WERI-Rb-1 (cell line): ENCODE measurements at regions not wholly inside any gene's neighbourhood (a gene's known extent, or its start where the extent isn't known, plus 50 kb on each side); places are given as distances from the start of the nearest gene placed in this dataset.
"Not testable (repeated sequence)": the region's sequence is repeated elsewhere in the genome, so short reads cannot be mapped to it uniquely, and the experiment has no call there.

Experiments
- DNase-seq: peaks from one replicate; pipeline ENCODE4 v3.0.0-alpha.2; 2020
- H3K27ac ChIP-seq: fragments of 250-450 bp; sonication (Bioruptor Pico); 2 replicates; pipeline ENCODE4 v1.5.1; 2020; ENCODE audit warnings: mild to moderate bottlenecking, moderate library complexity
- H3K27me3 ChIP-seq: fragments of 250-450 bp; sonication (Bioruptor Pico); 2 replicates; pipeline ENCODE4 v1.5.1; 2021; ENCODE audit warnings: mild to moderate bottlenecking, low read depth, moderate library complexity; ENCODE audit not compliant: insufficient read depth, severe bottlenecking
- H3K36me3 ChIP-seq: fragments of 250-450 bp; sonication (Bioruptor Pico); 2 replicates; pipeline ENCODE4 v1.5.1; 2020; ENCODE audit warnings: mild to moderate bottlenecking, moderate library complexity
- H3K4me3 ChIP-seq: 2 replicates; pipeline ENCODE4 v1.5.1; 2011; ENCODE audit warnings: low read depth, mild to moderate bottlenecking, control low read depth, low read length
- H3K9me3 ChIP-seq: fragments of 250-450 bp; sonication (Bioruptor Pico); 2 replicates; pipeline ENCODE4 v1.5.1; 2021; ENCODE audit warnings: mild to moderate bottlenecking, moderate library complexity; ENCODE audit not compliant: severe bottlenecking
- CTCF ChIP-seq: IDR thresholded peaks from 2 replicates; pipeline ENCODE4 v1.5.1; 2011; ENCODE audit warnings: low read depth, mild to moderate bottlenecking, control low read depth, inconsistent platforms, low read length

- H3K4me3 ChIP-seq, result no peak overlapping the region
- DNase-seq, result no peak
- no peaks in the 10 kb centered on the region for H3K9me3 ChIP-seq
- no peaks in the 10 kb centered on the region for H3K36me3 ChIP-seq
- no peaks in the 10 kb centered on the region for H3K27me3 ChIP-seq
- TF ChIP-seq CTCF, result no peak
- no peak overlapping the region for H3K27ac ChIP-seq
Observed at GRCh38 chr18:64392202-64392601, 243.3 kb upstream of the LINC00305 start.

- DNase-seq, result no peak
- Histone ChIP-seq H3K27ac (no peak overlapping the region), H3K4me3 (no peak overlapping the region), H3K27me3 (no peaks in the 10 kb centered on the region), H3K9me3 (no peaks in the 10 kb centered on the region), H3K36me3 (no peaks in the 10 kb centered on the region)
- no peak for TF ChIP-seq CTCF
Observed at GRCh38 chr18:64384101-64384500, 235.2 kb upstream of the LINC00305 start.

- H3K27ac ChIP-seq, result no peak overlapping the region
- no peaks in the 10 kb centered on the region for H3K27me3 ChIP-seq
- no peak overlapping the region for H3K4me3 ChIP-seq
- no peaks in the 10 kb centered on the region for H3K9me3 ChIP-seq
- no peaks in the 10 kb centered on the region for H3K36me3 ChIP-seq
- TF ChIP-seq CTCF, result no peak
- no peak for DNase-seq
Observed at GRCh38 chr18:64380117-64380516, 231.2 kb upstream of the LINC00305 start.

DNA sequence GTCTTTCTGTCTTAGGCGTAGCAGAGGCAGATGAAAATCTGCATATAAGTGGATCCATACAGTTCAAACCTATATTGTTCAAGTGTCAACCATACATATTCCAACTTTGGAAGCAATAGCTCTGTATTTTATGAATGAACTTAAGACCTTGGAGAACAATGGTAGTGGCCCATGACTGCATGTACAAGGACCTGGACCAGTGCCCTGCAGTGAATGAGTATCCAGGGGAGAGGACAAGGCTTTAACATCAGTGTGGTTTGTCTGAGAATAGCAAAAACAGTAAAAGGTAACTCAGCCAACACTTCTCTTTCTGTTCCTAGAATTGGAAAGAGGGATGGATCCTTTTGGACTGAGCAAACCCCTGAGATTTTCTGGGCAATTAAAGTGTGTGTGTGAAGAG is 230.8 kb upstream of the LINC00305 start:
- no peaks in the 10 kb centered on the region for H3K9me3 ChIP-seq
- no peak for TF ChIP-seq CTCF
- DNase-seq, result no peak
- no peak overlapping the region for H3K27ac ChIP-seq
- no peaks in the 10 kb centered on the region for H3K27me3 ChIP-seq
- no peak overlapping the region for H3K4me3 ChIP-seq
- H3K36me3 ChIP-seq, result no peaks in the 10 kb centered on the region

GRCh38 chr18:64377446-64377845 is 228.6 kb upstream of the LINC00305 start:
- no peaks in the 10 kb centered on the region for H3K9me3 ChIP-seq
- no peaks in the 10 kb centered on the region for H3K27me3 ChIP-seq
- DNase-seq, result no peak
- no peaks in the 10 kb centered on the region for H3K36me3 ChIP-seq
- no peak overlapping the region for H3K27ac ChIP-seq
- TF ChIP-seq CTCF, result no peak
- no peak overlapping the region for H3K4me3 ChIP-seq

GRCh38 chr18:64372850-64373249 is 224.0 kb upstream of the LINC00305 start:
- Histone ChIP-seq H3K4me3 (no peak overlapping the region), H3K9me3 (no peaks in the 10 kb centered on the region), H3K36me3 (no peaks in the 10 kb centered on the region), H3K27me3 (no peaks in the 10 kb centered on the region), H3K27ac (no peak overlapping the region)
- no peak for DNase-seq
- TF ChIP-seq CTCF, result no peak

DNA sequence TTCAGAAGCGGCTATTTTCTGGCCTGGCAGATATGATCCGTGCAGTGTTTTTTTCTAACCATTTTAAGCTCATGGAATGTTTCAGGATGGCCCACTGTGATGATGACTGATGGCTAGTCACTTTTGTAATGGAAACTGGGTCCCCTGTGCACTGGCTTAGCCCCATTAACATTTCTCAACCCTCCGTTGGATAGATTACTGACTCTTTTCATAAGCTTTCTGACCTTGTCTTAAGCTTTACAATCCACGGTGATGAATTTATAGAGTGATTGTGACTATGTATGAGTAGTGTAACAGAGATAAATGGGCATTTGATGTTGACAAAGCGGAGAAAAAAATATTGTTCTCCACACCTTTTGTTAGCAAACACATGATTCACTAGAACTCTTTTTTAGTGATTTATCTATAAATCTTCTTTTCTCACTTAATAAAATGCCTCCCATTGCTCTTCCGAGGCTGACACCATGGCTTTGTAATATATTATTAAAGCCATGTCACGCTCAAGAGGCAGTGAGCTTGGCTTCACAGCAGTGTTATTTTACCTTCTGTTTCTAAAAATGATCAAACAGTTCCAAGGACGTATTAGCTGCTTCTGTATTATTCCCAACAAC is 221.0 kb upstream of the LINC00305 start:
- DNase-seq, H3K4me3 ChIP-seq, H3K27ac ChIP-seq, H3K27me3 ChIP-seq, H3K9me3 ChIP-seq, H3K36me3 ChIP-seq: not testable (repeated sequence)
